HAP-1 (cell line): ENCODE measurements at regions not wholly inside any gene's neighbourhood (a gene's known extent, or its start where the extent isn't known, plus 50 kb on each side); places are given as distances from the start of the nearest gene placed in this dataset.
"Not testable (repeated sequence)": the region's sequence is repeated elsewhere in the genome, so short reads cannot be mapped to it uniquely, and the experiment has no call there.

ENCODE experiments used
- DNase-seq, 2 experiments: peaks; one replicate each; pipeline ENCODE4 v3.0.0-alpha.2; 2016 to 2020; ENCODE audit warnings: low spot score in 2 of 2
- H3K27me3 ChIP-seq: fragments of 250-450 bp; sonication (Bioruptor Pico); 2 replicates; pipeline ENCODE4 v1.5.1; 2020; ENCODE audit warnings: low read depth, mild to moderate bottlenecking, moderate library complexity
- H3K36me3 ChIP-seq: fragments of 250-450 bp; sonication (Bioruptor Pico); replicated peaks from 2 replicates; pipeline ENCODE4 v1.5.1; 2020; ENCODE audit warnings: mild to moderate bottlenecking
- H3K4me1 ChIP-seq: fragments of 250-450 bp; sonication (Bioruptor Pico); 2 replicates; pipeline ENCODE4 v1.5.1; 2020; ENCODE audit warnings: mild to moderate bottlenecking
- H3K4me3 ChIP-seq: fragments of 250-450 bp; sonication (Bioruptor Pico); 2 replicates; pipeline ENCODE4 v1.5.1; 2020; ENCODE audit warnings: mild to moderate bottlenecking, moderate library complexity
- H3K9me3 ChIP-seq: fragments of 250-450 bp; sonication (Bioruptor Pico); 2 replicates; pipeline ENCODE4 v1.5.1; 2020; ENCODE audit warnings: mild to moderate bottlenecking, moderate library complexity
- in situ Hi-C: fragments of 300-500 bp; cut with MboI; formaldehyde crosslinking; loops from 3 replicates; pipeline ENCODE4 v1.14.3; 2020; ENCODE audit warnings: low sequenced_read_pairs, inconsistent platforms, mixed read lengths

DNA sequence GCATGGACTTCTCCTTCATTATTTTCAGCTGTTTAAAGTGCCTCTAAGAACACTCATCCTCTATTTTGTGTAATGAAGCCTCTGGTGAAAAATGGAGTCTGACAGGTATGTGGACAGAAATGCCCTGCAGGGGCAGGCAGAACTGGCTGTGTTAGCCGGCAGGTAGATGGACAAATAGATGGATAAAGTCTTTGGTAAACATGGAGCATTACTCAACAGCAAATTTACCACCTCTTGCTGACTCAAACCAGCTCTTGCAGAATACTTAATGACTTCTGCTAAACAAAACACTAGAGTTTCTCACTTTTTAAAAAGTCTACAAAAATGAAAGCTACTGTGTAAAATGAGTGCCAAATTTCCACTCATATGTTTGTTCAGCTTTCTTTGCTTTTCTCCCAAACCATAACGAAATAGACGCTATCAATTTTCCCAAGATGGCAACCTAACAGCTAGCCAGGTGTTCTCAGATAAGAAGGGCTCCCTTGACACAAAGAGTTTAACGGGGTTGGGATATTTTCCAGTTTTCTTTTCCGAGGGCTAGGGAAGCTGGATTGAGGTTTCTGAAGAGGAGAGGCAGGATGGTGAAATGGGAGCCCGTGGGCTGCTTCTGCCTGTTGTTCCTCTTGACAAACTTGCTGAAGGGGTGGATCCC lies 71.9 kb upstream of the HABP2 start:
- in situ Hi-C loops, result no loop called here
- Histone ChIP-seq H3K36me3 (no peaks in the 10 kb centered on the region), H3K4me1 (no peaks in the 10 kb centered on the region), H3K27me3 (peaks cover 3% of the 10 kb centered on the region; the same call in 1 of the 2 replicates), H3K9me3 (no peaks in the 10 kb centered on the region), H3K4me3 (no peak overlapping the region)
- DNase-seq, result no peak

DNA sequence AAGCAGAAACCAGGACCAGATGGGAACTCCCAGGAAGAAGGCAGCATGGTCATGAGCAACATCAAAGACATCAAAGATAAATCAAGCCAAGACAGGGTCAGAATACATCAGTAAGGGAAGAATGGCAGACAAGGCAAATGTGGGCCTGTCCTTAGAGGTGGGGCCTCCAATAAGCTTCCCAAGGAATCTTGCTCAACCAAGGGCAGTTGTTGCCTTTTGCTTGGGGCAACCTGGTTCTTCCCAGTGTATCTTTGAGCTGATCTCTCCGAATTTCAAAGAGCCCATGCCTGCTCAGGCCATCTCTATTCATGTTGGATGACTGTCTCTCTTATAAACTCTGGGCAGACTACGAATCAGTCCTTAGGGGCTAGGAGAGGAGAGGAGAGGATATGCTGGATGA lies 68.4 kb upstream of the HABP2 start:
- in situ Hi-C loops, result no loop called here

DNA sequence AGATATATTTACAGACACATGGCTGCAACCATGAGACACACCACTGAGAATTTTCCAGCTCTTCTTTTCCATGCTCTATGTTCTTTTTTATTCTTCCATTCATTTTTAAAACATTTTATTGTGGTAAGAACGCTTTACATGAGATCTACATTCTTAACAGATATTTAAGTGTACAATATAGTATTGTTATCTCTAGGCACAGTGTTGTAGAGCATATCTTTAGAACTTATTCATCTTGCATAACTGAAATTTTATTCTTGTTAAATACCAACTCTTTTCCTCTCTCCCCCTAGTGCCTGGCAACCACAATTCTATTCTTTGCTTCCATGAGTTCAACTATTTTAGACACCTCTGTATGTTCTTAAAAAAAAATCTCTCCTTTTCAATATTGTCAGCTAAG lies 67.1 kb upstream of the HABP2 start:
- H3K27me3 ChIP-seq, result no peaks in the 10 kb centered on the region; the same call in 1 of the 2 replicates
- DNase-seq, result no peak
- no peaks in the 10 kb centered on the region for H3K4me1 ChIP-seq
- H3K4me3 ChIP-seq, result no peak overlapping the region
- no peaks in the 10 kb centered on the region for H3K9me3 ChIP-seq
- no peaks in the 10 kb centered on the region for H3K36me3 ChIP-seq
- in situ Hi-C loops, result no loop called here

More for the DNA sequence above, 68.4 kb upstream of the HABP2 start:
- H3K27me3 ChIP-seq, result no peaks in the 10 kb centered on the region
- no peaks in the 10 kb centered on the region for H3K9me3 ChIP-seq
- H3K4me3 ChIP-seq, result no peak overlapping the region
- no peak for DNase-seq
- no peaks in the 10 kb centered on the region for H3K36me3 ChIP-seq
- no peaks in the 10 kb centered on the region for H3K4me1 ChIP-seq

DNA sequence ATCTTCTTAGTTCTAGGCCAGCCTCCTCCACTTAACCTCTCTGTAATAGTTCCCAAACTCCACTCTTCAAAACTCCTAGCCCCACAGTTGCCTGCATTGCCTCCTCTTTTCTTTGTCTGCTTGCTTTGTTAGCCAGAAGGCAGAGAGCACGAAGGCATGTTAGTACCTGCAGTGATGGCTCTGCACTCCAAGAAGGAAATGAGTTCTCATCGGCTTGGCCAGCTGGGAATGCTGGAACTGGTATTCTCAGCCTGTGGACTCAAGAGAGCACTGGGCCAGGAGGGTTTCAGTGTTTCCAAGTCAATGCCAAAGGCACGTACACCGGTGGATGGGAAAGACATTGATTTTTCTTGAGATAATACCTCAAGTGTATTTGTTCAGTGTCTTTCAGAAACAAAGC lies 66.3 kb upstream of the HABP2 start:
- no peak overlapping the region for H3K4me3 ChIP-seq
- no peak for DNase-seq

DNA sequence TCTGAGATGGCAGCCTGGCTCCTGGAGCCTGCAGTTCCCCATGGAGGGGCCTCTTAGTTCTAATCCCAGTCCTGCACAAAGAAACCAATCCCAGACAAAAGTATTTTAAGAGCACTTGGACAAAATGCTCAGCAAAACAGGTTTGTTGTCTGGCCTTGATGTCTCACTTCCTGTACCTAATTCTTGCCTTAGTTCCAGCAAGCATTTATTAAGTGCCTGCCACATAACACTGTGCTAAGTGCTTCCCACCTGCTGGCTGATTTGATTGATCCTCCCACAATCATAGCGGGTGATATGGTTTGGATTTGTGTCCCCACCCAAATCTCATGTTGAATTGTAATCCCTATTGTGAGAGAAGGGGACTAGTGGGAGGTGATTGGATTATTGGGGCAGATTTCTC lies 65.7 kb upstream of the HABP2 start:
- Histone ChIP-seq H3K4me3 (no peak overlapping the region), H3K9me3 (no peaks in the 10 kb centered on the region)

More for the DNA sequence above, 66.3 kb upstream of the HABP2 start:
- Histone ChIP-seq H3K36me3 (no peaks in the 10 kb centered on the region), H3K9me3 (no peaks in the 10 kb centered on the region), H3K4me1 (no peaks in the 10 kb centered on the region), H3K27me3 (no peaks in the 10 kb centered on the region; the same call in 1 of the 2 replicates)
- in situ Hi-C loops, result no loop called here

DNA sequence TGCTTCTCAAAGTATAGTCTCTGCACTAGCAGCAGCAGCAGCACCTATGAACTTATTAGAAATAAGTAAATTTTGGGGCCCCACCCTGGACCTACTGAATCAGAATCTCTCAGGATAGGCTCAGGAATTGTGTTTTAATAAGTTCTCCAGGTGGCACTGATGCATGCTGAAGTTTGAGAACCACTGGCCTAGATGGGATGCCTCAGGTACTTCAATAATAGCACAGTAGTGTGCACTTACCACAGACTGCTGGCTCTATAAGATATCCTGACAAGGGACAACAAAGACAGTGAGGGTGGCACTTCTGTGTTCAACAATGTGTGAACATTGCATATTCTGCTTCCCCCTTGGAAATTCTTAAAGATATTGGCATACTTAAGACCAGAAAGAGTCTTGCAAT lies 64.7 kb upstream of the HABP2 start:
- DNase-seq, result no peak
- H3K27me3 ChIP-seq, result no peaks in the 10 kb centered on the region; the same call in 1 of the 2 replicates
- no peaks in the 10 kb centered on the region for H3K36me3 ChIP-seq
- in situ Hi-C loops, result no loop called here
- H3K4me3 ChIP-seq, result no peak overlapping the region
- no peaks in the 10 kb centered on the region for H3K4me1 ChIP-seq
- H3K9me3 ChIP-seq, result no peaks in the 10 kb centered on the region

More for the DNA sequence above, 65.7 kb upstream of the HABP2 start:
- H3K4me1 ChIP-seq, result no peaks in the 10 kb centered on the region
- DNase-seq, result no peak
- no peaks in the 10 kb centered on the region; the same call in 1 of the 2 replicates for H3K27me3 ChIP-seq
- in situ Hi-C loops, result no loop called here
- H3K36me3 ChIP-seq, result no peaks in the 10 kb centered on the region

DNA sequence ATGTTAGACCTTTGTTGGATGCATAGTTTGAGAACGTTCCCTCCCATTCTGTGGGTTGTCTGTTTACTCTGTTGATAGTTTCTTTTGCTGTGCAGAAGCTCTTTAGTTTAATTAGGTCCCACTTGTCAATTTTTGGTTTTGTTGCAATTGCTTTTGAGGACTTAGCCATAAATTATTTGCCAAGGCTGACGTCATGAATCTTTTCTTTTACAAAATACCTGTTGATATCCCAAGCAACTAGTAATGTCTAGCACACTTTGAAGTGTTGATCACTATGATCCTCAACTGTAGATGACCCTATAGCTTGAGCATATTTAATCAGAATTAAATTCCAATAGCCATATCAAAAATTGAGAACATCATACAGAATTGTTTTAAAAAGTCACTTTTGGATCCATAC lies 63.3 kb upstream of the HABP2 start:
- H3K4me1 ChIP-seq, H3K36me3 ChIP-seq, H3K9me3 ChIP-seq, H3K4me3 ChIP-seq, H3K27me3 ChIP-seq, DNase-seq, in situ Hi-C loops: not testable (repeated sequence)

DNA sequence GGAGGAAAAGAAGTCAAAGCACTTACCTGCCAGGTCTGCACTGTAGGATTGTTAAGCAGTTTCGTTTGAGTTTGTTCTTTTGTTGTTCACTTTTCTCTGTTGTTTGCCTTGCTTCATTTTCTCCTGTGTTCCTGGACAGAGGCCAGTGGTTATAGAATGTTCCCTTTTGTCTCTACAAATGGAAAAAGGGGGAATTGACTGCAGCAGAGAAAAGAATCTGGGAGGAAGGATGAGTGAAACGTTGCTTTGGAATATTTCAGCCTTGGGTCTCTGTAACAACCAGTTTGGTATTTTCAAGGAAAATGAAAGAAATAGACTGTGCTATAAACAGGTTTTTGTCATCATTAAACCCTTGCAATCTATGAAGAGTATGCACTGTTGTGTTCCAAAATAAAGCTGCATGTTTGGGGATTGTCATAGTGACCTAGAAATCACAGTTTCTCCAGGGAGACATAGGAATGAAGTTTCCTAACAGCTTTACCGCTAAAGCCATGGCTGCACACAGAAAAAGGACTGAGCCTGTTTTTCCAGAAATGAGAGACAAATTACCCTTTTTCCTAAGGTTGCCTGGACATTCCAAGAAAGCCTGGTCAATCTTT lies 60.8 kb upstream of the HABP2 start:
- H3K27me3 ChIP-seq, result peaks cover 3% of the 10 kb centered on the region; the same call in 1 of the 2 replicates
- H3K9me3 ChIP-seq, result no peaks in the 10 kb centered on the region
- in situ Hi-C loops, result no loop called here
- no peaks in the 10 kb centered on the region for H3K4me1 ChIP-seq
- H3K36me3 ChIP-seq, result no peaks in the 10 kb centered on the region
- DNase-seq, result no peak
- H3K4me3 ChIP-seq, result no peak overlapping the region

DNA sequence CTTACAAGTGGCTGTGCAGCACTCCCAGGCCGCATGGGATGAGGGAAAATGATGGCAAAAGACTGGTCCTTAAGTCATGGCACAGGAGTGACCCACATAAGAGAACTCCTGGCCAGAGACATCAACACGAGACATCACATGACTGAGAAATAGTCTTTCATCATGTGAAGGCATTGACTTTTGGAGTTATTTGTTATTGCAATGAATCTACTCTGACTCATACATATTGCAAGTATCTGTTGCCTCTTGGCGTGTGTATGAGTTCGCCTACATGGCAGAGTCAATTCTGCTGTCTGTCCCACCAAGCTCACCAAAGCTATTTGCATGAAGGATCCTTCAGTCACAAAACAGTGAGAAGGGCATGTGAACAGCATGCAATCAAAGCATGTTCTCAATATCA lies 59.7 kb upstream of the HABP2 start:
- in situ Hi-C loops, result no loop called here
- H3K36me3 ChIP-seq, result no peaks in the 10 kb centered on the region
- H3K9me3 ChIP-seq, result no peaks in the 10 kb centered on the region
- no peak overlapping the region for H3K4me3 ChIP-seq
- no peak for DNase-seq
- H3K4me1 ChIP-seq, result no peaks in the 10 kb centered on the region
- peaks cover 3% of the 10 kb centered on the region; the same call in 1 of the 2 replicates for H3K27me3 ChIP-seq

DNA sequence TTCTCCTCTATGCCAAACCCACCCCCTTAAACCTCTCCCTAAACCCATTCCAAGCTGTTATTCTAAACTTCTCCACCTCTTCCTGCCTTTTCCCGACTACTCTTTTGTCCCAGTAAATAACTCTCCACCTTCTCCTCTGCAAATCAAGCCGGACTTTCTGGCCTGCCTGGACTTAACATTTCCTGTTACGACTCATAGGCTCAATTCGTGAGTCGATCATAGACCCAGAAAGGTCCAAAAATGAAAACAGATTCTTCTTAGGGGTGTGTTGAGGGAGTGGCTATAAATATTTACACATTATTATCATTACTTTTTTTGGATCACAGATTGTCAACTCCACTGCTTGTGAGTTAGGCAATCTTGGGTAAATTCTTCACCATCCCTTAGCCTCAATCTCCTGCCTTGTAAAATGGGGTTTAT lies 59.0 kb upstream of the HABP2 start:
- in situ Hi-C loops, result no loop called here
- Histone ChIP-seq H3K4me3 (no peak overlapping the region), H3K9me3 (no peaks in the 10 kb centered on the region), H3K36me3 (no peaks in the 10 kb centered on the region), H3K4me1 (no peaks in the 10 kb centered on the region), H3K27me3 (peaks cover 3% of the 10 kb centered on the region; the same call in 1 of the 2 replicates)
- DNase-seq, result no peak

DNA sequence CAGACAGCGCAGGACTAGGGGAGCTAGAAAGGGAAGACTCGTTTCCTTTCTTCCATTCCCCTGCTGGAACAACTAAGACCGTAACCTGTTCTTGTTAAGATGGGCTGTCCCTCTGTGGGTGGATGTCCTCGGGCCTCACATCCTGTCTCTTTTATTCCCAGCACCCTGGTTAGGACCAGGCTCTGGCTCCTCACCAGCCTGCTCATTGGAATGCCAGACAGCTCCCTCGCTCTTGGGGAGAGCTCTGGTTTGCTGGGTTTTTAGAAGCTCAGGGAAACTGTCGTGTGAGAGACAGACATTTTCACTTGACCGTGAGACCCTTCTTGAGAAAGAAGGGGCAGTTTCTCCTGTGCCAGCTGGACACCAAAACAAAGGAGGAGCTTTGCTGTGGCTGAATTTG lies 58.1 kb upstream of the HABP2 start:
- DNase-seq, result no peak
- Histone ChIP-seq H3K9me3 (no peaks in the 10 kb centered on the region), H3K4me1 (no peaks in the 10 kb centered on the region), H3K4me3 (no peak overlapping the region), H3K36me3 (no peaks in the 10 kb centered on the region), H3K27me3 (peaks cover 3% of the 10 kb centered on the region; the same call in 1 of the 2 replicates)
- in situ Hi-C loops, result no loop called here

DNA sequence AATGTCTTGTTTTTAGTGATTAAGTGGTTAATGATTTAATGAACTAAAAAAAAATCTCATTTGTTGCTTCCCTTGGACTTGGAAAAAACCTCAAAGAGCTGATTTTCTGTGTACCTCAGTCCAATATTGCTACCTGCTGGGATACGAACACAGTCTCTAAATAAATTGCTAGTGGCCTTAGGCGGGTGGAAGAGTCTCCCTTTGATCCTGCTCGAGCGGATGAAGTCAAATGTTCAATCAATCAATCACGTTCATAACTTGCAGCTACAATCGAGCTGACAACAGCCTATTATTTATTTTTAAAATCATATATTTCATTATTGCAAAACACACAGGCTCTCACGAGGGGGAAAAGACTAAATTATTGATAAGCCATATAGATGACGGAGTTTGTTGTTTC lies 57.3 kb upstream of the HABP2 start:
- Histone ChIP-seq H3K36me3 (no peaks in the 10 kb centered on the region), H3K4me1 (no peaks in the 10 kb centered on the region), H3K27me3 (peaks cover 3% of the 10 kb centered on the region; the same call in 1 of the 2 replicates), H3K9me3 (no peaks in the 10 kb centered on the region), H3K4me3 (no peak overlapping the region)
- in situ Hi-C loops, result no loop called here
- DNase-seq, result no peak

DNA sequence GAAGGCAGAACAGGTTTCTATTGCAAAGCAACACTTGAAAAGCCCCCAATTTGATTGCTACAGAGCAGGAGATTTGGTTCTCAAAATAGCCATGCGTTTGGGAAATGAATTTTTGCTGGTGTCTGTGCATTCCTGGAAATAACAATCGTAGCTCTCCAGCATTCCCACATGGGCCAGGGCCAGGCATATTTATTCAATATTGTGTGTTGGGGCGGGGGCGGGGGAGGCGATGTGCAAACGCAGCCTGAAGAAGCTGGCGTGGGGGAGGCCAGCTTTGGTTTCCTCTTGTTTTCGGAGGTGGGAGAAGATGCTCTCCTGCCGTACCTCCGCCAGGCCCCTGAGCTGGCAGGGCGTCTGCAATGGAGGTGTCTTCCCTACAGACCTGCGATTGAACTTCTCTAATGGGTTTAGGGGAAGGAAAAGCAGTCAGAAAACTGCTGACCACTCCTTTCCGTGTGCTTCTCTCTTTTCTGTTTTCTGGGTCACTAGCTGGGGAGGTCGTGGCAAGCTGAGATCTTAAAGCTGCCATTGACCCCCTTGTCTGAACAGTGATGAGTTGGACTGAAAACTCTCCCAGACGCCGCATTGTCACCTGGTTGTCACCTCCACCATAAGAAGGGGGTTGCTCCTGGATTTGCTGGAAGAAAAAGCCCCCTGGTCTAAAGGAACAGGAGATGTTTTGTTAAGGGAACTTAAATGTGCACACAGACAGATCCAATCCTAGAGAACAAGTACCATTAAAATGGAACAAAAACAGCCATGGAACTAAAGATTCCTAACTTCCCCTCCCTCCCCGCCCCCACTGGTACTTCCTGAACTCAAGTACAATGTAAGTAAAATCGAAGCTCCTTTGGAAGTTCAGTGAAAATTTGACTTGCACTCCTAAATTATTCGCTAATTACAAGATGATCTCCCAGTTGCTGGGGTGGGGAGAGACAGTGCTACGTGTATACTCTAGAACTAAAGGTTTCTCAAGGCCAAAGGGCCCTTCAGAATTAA lies 56.4 kb upstream of the HABP2 start:
- peaks cover 3% of the 10 kb centered on the region; the same call in 1 of the 2 replicates for H3K27me3 ChIP-seq
- no peaks in the 10 kb centered on the region for H3K9me3 ChIP-seq
- DNase-seq, result no peak
- H3K36me3 ChIP-seq, result no peaks in the 10 kb centered on the region
- H3K4me1 ChIP-seq, result no peaks in the 10 kb centered on the region
- no peak overlapping the region for H3K4me3 ChIP-seq
- in situ Hi-C loops, result no loop called here
